AG04450 (cell line): ENCODE measurements at regions not wholly inside any gene's neighbourhood (a gene's known extent, or its start where the extent isn't known, plus 50 kb on each side); places are given as distances from the start of the nearest gene placed in this dataset.

Experiments used
- CTCF ChIA-PET: fragments of 300-600, 350-600 bp; formaldehyde crosslinking; extraction: SDS; loops from one replicate; lab custom pipeline; 2022; ENCODE audit warnings: antibody characterized with exemption, inconsistent platforms; lab: Charles Lee
- POLR2A ChIA-PET: fragments of 350-600 bp; formaldehyde crosslinking; extraction: SDS; loops from one replicate; lab custom pipeline; 2021; ENCODE audit warnings: antibody characterized with exemption, inconsistent platforms; lab: Yijun Ruan, JAX
- DNase-seq: peaks from one replicate; pipeline ENCODE4 v3.0.0-alpha.2; 2011; ENCODE audit warnings: low read depth, low spot score
- H3K27ac ChIP-seq: one replicate; pipeline ENCODE4 v1.5.1; 2012; ENCODE audit warnings: low read depth, low read length, control low read depth
- H3K27me3 ChIP-seq: one replicate; pipeline ENCODE4 v1.6.0; 2012; ENCODE audit warnings: low read length; ENCODE audit not compliant: control insufficient read depth, insufficient read depth
- H3K4me3 ChIP-seq: 2 replicates; pipeline ENCODE4 v1.5.1; 2011; ENCODE audit warnings: mild to moderate bottlenecking, low read depth, low read length, control low read depth
- H3K9me3 ChIP-seq: 2 replicates; pipeline ENCODE4 v1.5.1; 2012; ENCODE audit warnings: low read length; ENCODE audit not compliant: control insufficient read depth, insufficient read depth
- TF ChIP-seq, protein P1 (sequence below): IDR thresholded peaks from 2 replicates; pipeline ENCODE4 v1.5.1; 2011; ENCODE audit warnings: low read depth, low read length, control low read depth, inconsistent platforms

DNA sequence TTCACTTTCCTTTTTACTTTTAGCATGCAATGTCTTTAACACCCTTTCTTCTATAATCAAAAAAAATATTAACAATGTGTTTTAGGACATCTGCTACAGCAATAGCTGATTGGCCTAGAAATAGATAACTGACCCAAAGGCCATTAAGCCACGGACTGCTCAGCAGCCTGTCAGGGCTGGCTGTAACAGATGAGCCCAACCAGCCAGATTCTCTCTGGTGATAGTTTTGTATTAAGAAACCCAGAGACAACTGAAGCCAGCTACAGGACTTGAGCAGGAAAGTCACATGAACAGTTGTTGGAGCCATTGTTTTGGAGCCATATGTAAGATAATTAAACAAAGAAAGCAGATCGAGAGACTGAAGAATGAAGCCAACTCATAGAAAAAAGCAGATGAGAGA, 80.3 kb downstream of the DDIT4L start:
- Histone ChIP-seq H3K27ac (no peak overlapping the region), H3K27me3 (no peaks in the 10 kb centered on the region), H3K4me3 (no peak overlapping the region), H3K9me3 (no peaks in the 10 kb centered on the region)
- ChIA-PET CTCF (interaction anchor here (3.0 kb wide), 1 partner anchor 17 kb away, joined by 10 read pairs; no protein-coding TSS in a partner anchor), POLR2A (no interaction called here)
- TF ChIP-seq, protein P1, sequence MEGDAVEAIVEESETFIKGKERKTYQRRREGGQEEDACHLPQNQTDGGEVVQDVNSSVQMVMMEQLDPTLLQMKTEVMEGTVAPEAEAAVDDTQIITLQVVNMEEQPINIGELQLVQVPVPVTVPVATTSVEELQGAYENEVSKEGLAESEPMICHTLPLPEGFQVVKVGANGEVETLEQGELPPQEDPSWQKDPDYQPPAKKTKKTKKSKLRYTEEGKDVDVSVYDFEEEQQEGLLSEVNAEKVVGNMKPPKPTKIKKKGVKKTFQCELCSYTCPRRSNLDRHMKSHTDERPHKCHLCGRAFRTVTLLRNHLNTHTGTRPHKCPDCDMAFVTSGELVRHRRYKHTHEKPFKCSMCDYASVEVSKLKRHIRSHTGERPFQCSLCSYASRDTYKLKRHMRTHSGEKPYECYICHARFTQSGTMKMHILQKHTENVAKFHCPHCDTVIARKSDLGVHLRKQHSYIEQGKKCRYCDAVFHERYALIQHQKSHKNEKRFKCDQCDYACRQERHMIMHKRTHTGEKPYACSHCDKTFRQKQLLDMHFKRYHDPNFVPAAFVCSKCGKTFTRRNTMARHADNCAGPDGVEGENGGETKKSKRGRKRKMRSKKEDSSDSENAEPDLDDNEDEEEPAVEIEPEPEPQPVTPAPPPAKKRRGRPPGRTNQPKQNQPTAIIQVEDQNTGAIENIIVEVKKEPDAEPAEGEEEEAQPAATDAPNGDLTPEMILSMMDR = no peak
- DNase-seq = no peak

- Histone ChIP-seq H3K4me3 (no peak overlapping the region), H3K27me3 (no peaks in the 10 kb centered on the region), H3K27ac (no peak overlapping the region), H3K9me3 (no peaks in the 10 kb centered on the region)
- ChIA-PET POLR2A (no interaction called here), CTCF (interaction anchor here (3.0 kb wide), 1 partner anchor 16 kb away, joined by 10 read pairs; no protein-coding TSS in a partner anchor)
- DNase-seq = no peak
- TF ChIP-seq, protein P1 = no peak
These were observed 81.4 kb downstream of the DDIT4L start for GRCh38 chr4:100108869-100109268.

DNA sequence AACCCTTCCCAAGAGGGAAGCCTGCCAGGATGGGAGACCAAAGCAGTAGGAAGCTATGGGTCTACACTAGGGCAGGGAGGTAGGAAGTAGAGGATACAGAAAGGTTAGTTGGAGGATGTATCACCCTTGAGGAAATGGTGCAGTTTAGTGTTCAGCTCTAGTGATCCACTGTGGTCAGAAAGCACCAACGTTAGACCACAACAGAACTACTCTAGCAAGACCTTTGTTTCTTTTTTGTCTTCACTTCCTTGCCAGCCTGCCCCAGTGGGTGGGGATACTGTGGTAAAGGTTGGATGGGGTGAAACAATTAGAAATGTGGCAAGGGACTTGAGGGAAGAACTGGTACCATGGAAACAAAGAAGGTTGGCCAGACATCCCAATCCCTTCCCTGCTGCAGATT, 83.3 kb downstream of the DDIT4L start:
- TF ChIP-seq, protein P1 = no peak

DNA sequence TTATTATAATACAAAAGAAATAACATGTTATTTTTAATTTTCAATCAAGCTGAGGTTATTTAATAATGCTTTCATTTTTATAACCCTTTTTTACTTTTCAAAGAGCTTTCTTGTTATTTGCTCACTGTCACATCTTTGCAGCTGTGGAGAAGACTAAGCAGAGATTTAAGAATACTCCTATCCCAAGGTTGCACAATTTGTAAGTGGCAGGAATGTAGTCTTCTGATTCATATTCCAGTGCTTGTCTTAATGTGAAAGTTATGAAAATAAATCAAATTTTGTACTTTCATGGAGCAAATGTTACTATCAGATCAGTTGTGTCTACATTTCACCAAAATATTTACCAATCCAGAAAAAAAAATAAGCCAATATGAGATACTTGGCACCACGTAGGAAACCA, 86.6 kb downstream of the DDIT4L start:
- ChIA-PET POLR2A (no interaction called here), CTCF (interaction anchor here (1.4 to 5.0 kb wide), 3 partner anchors 10 to 106 kb away, joined by 5 to 35 read pairs (median 8); no protein-coding TSS in a partner anchor)
- Histone ChIP-seq H3K27ac (no peak overlapping the region), H3K27me3 (no peaks in the 10 kb centered on the region), H3K4me3 (no peak overlapping the region), H3K9me3 (no peaks in the 10 kb centered on the region)
- DNase-seq = no peak
- TF ChIP-seq, protein P1 = no peak

More for the DNA sequence above, 83.3 kb downstream of the DDIT4L start:
- H3K4me3 ChIP-seq = no peak overlapping the region
- H3K9me3 ChIP-seq = no peaks in the 10 kb centered on the region
- H3K27me3 ChIP-seq = no peaks in the 10 kb centered on the region
- POLR2A ChIA-PET = no interaction called here
- DNase-seq = no peak
- no peak overlapping the region for H3K27ac ChIP-seq
- CTCF ChIA-PET = interaction anchor here (3.0 kb wide), 1 partner anchor 14 kb away, joined by 10 read pairs; no protein-coding TSS in a partner anchor

GRCh38 chr4:100100985-100101384, 89.3 kb downstream of the DDIT4L start:
- TF ChIP-seq, protein P1 = no peak
- ChIA-PET POLR2A (no interaction called here), CTCF (no interaction called here)
- H3K27me3 ChIP-seq = peaks cover 4% of the 10 kb centered on the region
- no peaks in the 10 kb centered on the region for H3K9me3 ChIP-seq
- H3K4me3 ChIP-seq = no peak overlapping the region
- no peak for DNase-seq
- H3K27ac ChIP-seq = no peak overlapping the region
